HG03039 (cell line): ENCODE measurements at regions not wholly inside any gene's neighbourhood (a gene's known extent, or its start where the extent isn't known, plus 50 kb on each side); places are given as distances from the start of the nearest gene placed in this dataset.
"Not testable (repeated sequence)": the region's sequence is repeated elsewhere in the genome, so short reads cannot be mapped to it uniquely, and the experiment has no call there.

Experiments
- ATAC-seq: cut with Tn5 transposase; IDR thresholded peaks from one replicate; pipeline ENCODE4 v1.9.1; 2021; ENCODE audit warnings: mild to moderate bottlenecking, moderate library complexity; ENCODE audit not compliant: unreplicated experiment

DNA sequence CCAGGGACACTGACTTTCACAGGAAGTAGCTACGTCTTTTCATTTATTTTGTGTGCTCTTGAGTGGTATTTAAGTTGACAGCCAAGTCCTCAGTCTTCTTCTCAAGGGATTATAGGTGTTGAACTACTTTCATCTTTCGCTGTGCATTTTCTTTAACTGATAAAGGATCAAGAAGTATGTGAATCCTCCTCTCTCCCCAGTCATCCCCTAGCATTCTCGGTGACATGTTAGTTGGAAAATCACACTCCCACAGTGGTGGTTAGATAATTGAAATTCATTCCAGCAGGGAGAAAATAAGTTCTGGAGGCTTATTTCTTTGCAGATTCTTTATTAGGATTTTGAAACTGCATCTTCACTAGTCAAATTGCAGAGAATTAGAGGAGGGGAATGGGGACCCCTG, 569.4 kb downstream of the MEI4 start:
- no peak for ATAC-seq

DNA sequence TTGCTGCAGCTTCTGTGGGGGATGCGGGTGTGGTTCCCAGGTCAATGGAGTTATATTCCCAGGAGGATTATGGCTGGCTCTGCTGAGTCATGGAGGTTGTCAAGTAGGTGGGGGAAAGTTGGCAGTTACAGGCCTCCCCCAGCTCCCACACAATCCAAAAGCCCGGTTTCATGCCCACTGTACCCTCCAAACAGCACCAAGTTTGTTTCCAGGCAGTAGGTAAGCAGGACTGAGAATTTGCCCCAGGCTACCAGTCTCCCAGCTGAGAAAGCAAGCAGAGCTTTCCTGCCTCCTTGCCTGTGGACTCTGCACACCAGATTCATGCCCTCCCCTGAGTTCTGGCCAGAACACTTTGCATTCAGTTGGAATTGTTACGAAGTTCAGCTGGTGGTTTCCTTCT, 578.2 kb downstream of the MEI4 start:
- no peak for ATAC-seq

DNA sequence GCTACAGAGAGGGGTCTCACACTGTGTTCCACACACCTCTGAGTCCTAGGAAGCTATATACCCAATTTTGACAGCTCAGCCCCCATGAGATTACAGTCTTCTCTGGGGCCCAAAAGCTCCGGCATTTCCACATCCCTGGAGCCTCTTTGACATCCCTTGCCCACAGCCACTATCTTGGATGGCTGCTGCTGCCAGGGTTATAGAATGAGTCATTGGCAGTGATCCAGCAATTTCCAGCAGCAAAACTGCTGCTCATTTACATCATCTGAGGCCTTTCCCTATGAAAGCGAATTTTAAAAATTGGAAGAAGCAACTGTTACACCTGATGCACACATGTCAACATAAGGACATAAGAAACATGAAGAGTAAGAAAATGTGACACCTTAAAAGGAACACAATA, 590.7 kb downstream of the MEI4 start:
- ATAC-seq: no peak

DNA sequence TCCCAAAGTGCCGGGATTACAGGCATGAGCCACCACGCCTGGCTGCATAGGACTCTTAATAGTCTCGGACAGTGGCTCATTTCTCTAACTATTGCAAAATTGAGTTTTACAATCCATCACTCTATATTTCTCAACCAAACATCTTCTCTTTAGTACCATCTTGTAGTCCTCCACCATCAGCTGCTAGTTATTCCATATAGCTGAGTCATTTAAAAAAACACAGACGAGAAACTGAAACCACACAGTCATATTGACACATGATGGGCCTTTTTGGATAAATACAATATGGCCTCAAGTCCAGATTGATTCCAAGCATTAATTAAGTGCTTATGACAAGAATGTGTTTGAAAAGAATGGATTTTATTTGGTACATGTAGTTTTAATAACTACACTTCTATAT, 599.1 kb downstream of the MEI4 start:
- no peak for ATAC-seq

DNA sequence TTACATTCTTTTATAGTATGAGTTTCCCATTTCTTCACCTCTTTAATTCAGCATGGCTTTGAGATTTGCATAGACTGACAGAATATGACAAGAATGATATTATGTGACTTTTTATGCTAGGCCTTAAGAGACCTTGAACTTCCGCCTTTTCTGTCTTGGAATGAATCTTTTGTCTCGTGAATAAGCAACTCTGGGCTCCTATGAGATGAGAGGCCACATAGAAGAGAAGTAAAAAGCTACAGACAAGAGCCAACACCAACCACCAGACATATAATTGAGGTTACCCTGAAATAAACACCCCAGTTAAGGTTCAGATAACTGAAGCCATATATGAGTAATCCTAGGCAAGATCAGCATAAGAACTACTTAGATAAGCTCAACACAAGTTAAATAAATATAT, 600.8 kb downstream of the MEI4 start:
- no peak for ATAC-seq

DNA sequence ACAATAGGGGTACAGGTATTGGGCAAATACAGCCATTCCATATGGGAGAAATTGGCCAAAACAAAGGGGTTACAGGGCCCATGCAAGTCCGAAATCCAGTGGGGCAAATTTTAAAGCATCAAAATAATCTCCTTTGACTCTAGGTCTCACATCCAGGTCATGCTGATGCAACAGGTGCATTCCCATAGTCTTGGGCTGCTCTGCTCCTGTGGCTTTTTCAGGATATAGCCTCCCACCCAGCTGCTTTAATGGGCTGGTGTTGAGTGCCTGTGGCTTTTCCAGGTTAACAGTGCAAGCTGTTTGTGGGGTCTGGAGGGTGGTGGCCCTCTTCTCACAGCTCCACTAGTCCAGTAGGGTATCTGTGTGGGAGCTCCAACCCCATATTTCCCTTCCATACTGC, 607.1 kb downstream of the MEI4 start:
- no peak for ATAC-seq

DNA sequence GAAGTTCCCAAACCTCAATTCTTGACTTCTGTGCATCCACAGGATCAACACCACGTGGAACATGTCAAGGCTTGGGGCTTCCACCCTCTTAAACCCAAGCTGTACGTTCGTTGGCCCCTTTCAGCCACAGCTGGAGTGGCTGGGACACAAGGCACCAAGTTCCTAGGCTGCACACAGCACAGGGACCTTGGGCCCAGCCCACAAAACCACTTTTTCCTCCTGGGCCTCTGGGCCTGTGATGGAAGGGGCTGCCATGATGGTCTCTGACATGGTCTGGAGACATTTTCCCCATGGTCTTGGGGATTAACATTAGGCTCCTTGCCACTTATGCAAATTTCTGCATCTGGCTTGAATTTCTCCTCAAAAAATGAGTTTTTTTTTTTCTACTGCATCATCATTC, 606.9 kb upstream of the IRAK1BP1 start:
- not testable (repeated sequence) for ATAC-seq

DNA sequence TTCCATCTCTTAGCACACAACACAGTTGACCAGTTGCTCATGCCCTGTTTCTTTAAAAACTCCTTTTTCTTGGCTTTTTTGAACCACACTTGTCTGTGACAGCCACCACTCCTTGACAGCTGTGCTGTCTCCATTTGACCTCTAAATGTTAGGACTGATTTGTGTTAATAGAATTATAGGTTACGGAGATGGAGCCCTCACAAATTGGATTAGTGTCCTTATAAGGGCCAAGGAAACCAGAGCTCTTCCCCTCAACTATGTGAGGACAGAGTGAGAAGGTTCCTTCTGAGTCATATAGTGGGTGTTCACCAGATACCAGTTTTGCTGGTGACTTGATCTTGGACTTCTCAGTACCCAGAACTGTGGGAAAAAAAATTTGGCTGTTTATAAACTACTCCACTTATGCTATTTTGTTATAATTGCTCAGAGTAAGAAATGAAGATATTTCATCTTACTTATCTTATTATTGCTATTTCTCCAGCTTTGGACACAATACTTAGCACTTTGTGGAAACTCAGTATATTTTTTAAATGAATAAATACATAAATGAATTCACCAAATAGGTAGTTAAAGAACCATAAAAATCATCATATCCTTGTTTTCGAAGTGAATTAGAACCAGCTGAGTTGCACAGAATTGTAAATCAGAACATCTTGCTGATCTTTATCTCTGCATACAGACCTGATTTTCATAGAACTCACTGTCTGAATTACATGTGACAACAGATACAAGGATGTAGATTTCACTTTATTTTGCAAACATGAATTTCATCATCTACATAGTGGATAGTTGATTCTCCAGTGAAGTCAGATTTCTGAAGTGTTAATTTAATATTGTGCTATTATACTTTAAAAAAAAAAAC, 598.5 kb upstream of the IRAK1BP1 start:
- no peak for ATAC-seq

DNA sequence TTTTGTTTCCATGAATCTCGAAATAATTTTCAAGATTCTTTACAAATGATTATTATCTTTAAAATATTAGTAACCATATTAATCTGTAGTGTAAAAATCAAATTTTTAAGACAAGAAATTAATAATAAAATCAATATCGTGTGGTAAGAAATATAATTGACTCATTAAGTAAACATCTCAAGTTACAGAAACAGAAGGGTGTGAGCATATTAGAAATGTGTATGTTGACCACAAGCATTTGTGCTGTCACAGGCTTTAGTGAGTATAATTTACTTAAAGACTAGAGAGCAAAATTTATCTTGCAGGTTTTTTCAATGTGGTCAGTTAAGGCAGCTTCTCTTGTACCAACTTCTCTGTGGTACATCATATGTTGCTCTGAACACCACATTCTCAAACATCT, 566.5 kb upstream of the IRAK1BP1 start:
- no peak for ATAC-seq

DNA sequence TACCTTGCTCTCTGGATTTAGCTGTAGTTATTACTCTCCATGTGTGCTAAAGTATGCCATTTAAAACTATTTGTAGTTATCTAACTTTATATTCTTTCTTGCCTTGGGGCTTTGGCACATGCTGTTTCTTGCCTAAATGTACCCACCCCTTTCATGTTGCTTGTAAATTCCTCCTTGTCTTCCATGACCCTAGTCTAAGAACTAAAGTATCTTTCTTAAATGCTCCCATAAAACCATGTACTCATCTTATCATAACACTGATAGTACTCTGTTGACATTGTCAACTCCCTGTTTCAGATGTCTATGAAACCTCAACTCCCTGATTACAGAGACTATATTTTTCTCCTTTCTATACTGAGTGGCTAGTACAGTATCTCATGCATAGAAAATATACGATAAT, 564.9 kb upstream of the IRAK1BP1 start:
- no peak for ATAC-seq

DNA sequence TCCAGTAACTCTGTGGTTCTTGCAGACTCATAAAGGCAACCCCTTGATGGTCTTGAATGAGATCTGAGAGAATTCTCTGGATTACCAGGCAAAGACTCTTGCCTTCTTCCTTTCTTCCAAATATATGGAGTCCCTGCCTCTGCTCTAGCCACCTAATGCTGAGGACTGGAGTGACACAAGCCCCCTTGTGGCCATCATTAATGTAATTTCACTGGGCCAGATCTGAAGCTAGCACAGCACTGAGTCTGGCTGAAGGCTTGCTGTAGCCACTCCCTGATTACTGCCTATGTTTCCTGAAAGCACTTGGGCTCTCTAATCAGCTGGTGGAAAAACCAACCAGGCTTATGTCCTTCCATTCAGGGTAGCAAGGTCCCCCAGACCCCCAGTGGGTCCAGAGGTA, 559.3 kb upstream of the IRAK1BP1 start:
- ATAC-seq: no peak

DNA sequence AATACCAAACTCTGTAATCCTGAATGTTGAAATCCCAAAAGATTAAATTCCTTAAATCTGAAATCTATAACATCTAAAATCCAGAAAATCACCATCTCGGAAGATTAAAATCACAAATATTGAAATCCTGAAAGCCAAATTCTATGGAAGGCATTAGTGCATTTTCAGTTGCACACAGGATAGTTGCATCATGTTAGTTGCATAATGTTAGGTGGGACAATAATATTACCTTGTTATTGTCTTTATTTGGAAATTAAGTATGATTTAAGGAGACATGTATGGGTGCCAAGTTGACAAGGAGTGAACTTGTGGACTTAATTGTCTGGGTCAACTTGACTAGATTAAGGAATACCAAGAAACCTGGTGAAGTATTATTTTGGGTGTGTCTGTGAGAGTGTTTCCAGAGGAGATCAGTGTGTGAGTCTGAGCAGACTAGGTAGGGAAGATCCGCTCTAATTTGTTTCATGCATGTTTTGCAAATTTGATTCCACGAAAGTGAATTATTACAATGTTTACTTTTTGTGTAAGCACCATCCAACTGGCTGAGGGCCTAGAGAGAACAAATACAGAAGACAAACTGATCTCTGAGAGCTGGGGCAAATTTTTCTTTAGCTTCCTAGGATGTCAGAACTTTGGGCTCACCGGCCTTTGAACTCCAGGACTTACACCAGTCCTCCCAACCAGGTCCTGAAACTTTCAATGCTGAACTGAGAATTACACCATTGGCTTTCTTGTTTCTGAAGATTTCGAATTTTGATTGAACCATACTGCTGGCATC, 545.1 kb upstream of the IRAK1BP1 start:
- ATAC-seq: no peak

DNA sequence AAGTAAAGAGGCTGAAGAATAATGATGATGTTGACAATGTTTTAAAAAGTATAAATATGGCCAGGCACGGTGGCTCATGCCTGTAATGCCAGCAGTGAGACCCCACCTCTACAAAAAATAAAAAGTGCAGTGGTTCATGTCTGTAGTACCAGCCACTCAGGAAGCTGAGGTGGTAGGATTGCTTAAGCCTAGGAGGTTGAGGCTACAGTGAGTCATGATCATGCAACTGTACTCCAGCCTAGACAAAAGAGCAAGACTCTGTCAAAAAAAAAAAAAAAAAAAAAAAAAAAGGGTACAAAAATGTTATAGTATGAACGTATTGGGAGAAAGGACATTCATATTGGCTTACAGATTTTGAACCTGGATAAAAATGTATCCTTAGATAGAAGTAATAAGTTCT, 543.1 kb upstream of the IRAK1BP1 start:
- no peak for ATAC-seq

DNA sequence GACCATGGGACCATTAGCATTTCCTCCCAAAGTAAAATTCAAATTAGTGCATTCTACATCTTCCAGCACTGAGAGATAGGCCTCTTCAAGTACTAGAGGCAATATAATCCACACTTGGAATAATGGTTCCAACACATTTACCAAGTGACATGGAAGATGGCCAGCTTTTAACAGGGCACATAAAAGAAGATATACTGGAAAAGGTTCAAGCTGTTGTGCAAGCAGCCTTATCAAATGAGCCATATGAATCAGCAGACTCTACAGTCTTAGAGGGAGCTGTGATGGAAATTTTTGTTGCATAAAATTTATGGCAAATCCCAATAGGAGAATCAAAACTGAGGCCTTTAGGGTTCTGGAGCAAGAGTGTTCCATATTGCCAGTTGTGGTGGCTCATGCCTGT, 526.6 kb upstream of the IRAK1BP1 start:
- ATAC-seq: no peak

DNA sequence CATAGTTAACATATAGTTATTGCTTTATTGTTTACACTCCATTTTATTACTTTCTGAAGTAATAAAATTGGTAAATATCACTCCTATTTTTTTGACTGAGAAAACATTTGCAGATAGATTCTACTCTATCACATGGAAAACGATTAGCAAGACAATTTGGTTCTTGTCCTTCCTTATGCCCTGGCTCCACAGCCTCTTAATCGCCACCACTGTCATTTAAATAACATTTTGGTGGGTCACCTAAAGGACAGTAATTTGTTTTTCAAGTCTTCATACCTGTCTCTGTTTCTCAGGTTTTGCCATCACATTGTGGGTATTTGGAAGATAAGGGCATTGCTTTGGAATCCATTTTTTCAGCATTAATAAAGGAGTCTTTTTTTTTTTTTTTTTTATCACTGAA, 521.5 kb upstream of the IRAK1BP1 start:
- ATAC-seq: no peak

DNA sequence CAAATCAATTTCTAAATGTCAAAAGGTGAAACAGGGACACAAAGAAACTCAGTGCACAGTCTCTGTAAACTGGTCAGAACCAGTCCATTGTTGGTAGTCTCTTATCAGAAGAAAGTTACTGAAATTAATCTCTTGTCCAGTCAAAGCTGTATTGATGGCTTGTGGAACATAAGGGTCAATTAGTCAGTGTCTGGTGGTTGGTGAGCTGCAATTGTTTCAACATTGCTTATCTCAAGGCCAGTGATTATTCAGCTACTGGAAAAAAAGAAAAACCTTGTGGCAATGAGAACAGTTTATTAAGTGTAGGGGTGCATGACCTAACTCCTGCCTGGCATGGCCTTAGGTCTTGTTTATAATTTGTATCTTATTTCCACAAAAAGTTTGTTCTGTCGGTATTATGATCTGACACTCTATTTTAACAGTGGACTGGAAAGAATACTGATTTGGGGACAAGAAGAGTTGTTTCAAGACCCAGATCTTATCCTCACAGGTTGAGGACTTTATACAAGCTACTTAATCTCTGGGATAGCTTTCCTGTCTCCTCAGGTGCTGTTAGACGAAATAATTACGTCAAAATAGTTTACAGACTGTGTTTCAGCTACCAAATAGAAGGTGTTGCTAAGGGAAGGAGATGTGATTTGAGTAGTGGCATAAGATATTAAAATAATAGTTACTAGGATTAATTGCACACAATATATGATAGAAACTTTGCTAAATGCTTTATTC, 520.0 kb upstream of the IRAK1BP1 start:
- ATAC-seq: no peak

DNA sequence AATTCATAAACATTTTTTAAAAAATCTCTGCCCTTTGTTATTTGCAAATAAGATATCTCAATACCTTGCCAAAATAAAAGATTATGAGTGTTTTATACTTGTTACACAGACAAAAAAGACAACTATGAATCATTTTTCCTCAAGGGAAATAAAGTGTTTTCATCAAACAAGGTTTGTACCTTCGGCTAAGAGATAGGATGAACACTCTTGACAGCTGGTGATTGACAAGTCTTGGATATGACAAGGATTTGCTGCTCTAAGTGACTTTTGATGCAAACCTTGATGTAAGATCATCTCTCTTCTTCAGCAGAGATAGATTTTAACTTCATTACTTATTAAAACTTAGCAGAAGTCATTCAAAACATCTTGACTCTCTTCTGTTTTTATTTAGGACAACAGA, 514.3 kb upstream of the IRAK1BP1 start:
- ATAC-seq: no peak

DNA sequence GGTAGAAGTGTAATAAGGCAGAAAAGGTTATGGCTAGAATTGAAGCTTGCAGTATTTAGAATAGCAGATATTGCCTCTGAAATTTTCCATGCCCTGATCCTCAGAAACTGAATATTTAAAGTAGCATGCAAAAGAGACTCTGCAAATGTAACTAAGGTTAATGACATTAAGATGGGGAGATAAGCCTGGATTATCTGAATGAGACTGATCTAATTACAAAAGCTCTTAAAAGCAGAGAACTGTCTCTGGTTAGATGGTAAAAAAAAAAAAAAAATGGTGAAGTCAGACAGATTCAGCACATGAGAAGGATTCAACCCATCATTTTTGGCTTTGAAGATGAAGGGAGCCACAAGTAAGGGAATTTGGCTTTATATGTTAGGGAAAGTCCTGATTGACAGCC, 503.7 kb upstream of the IRAK1BP1 start:
- no peak for ATAC-seq

DNA sequence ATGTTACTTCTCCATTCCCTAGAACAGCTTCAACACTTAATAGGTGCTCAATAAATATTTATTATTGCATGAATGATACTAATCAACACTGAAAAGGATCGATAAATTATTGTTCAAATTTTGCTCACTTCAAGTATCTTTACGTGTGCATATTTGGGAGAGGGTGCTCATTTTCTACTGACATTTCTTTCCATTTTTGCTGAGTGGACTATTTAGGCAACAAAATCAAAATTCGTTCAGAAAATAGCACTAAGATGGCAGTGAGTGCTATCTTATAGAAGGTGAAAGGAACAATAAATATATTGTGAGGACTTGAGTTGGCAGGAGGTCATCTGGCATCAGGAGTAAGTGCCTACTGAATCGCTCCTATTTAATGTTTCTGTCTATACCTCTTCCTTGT, 501.9 kb upstream of the IRAK1BP1 start:
- ATAC-seq: no peak

DNA sequence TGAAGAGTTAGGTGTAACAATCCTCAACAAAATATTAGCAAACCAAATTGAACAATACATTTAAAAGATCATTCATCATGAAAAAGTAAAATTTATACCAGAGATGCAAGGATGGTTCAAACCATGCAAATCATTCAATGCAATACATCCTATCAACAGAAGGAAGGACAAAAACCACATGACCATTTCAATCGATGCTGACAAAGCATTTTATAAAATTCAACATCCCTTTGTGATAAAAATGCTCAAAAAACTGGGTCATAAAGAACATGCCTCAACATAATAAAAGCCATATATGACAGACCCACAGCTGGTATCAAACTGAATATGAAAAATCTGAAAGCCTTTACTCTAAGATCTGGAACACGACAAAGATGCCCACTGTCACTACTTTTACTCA, 490.3 kb upstream of the IRAK1BP1 start:
- no peak for ATAC-seq

DNA sequence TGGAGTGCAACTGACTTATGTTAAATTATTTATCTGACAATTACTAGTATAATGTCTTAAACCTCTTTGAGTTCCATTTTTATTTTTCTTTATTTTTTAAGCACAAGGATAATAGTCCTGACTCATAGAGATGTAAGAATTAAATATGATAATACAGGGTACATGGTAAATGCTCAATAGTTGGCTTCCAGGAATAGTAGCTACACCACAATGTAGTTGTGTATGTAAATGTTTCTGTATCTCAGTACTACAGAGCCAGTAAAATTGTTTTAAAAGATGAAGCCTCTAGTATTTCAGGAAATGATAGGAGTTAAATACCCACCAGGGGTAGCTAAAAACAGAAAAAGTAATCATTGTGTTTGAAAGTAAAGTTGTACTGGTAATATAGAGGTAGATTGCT, 487.4 kb upstream of the IRAK1BP1 start:
- ATAC-seq: no peak

DNA sequence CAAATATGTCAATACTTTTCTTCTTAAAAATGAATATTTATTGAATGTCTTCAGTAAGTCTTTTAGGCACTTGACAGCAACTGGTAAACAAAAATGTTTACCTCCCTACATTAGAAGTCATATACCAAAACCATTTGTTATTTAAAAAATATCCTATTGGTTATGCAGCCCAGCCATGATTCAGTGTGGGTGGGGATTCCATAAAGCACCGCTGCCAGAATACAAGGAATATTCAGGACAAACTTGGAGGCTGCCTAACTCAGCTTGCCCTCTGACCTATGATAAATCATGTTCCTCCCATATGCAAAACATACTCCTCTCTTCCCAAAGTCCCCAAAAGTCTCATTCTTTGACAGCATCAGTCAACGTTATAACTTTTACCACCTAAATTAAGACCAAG, 486.8 kb upstream of the IRAK1BP1 start:
- no peak for ATAC-seq
